C1 segment of cervical spinal cord (tissue), 14 donors: ENCODE measurements at regions not wholly inside any gene's neighbourhood (a gene's known extent, or its start where the extent isn't known, plus 50 kb on each side); places are given as distances from the start of the nearest gene placed in this dataset.

ENCODE experiments used
- DNase-seq, 14 donors: peaks; one replicate each; lab custom pipeline; 2025; lab: John Stamatoyannopoulos, UW

- no peak for DNase-seq
These were observed 254.1 kb downstream of the ARL4A start for GRCh38 chr7:12941512-12941911.

- no peak for DNase-seq
These were observed 255.2 kb downstream of the ARL4A start for GRCh38 chr7:12942609-12943008.

- DNase-seq: no peak
These were observed 256.3 kb downstream of the ARL4A start for GRCh38 chr7:12943781-12944180.

- no peak for DNase-seq
These were observed 258.5 kb downstream of the ARL4A start for GRCh38 chr7:12945901-12946300.

GRCh38 chr7:12947465-12947864, 260.0 kb downstream of the ARL4A start:
- DNase-seq: no peak

GRCh38 chr7:12949060-12949931, 261.9 kb downstream of the ARL4A start:
- no peak for DNase-seq

- no peak for DNase-seq
These were observed 264.0 kb downstream of the ARL4A start for GRCh38 chr7:12951397-12951801.

GRCh38 chr7:12954380-12955033, 267.1 kb downstream of the ARL4A start:
- DNase-seq: no peak

GRCh38 chr7:12957487-12957886, 270.1 kb downstream of the ARL4A start:
- DNase-seq: no peak

- no peak for DNase-seq
These were observed 274.6 kb downstream of the ARL4A start for GRCh38 chr7:12961910-12962480.

GRCh38 chr7:12963435-12963834, 276.0 kb downstream of the ARL4A start:
- no peak for DNase-seq

- no peak for DNase-seq
These were observed 277.4 kb downstream of the ARL4A start for GRCh38 chr7:12964836-12965235.

GRCh38 chr7:12965767-12966166, 278.3 kb downstream of the ARL4A start:
- no peak for DNase-seq

- DNase-seq: no peak
These were observed 279.9 kb downstream of the ARL4A start for GRCh38 chr7:12967322-12967721.

- no peak for DNase-seq
These were observed 281.5 kb downstream of the ARL4A start for GRCh38 chr7:12968836-12969422.

GRCh38 chr7:12970626-12971025, 283.2 kb downstream of the ARL4A start:
- DNase-seq: peak in 1 of 14 donors; percentile 5

- no peak for DNase-seq
These were observed 287.2 kb downstream of the ARL4A start for GRCh38 chr7:12974451-12975166.

GRCh38 chr7:12975412-12975811, 288.0 kb downstream of the ARL4A start:
- DNase-seq: no peak

- DNase-seq: no peak
These were observed 291.7 kb downstream of the ARL4A start for GRCh38 chr7:12979181-12979580.

GRCh38 chr7:12982178-12982577, 294.7 kb downstream of the ARL4A start:
- no peak for DNase-seq

GRCh38 chr7:12984117-12984516, 296.7 kb downstream of the ARL4A start:
- DNase-seq: no peak

- DNase-seq: no peak
These were observed 297.8 kb downstream of the ARL4A start for GRCh38 chr7:12985228-12985627.
